ENCODE measurements at regions not wholly inside any gene's neighbourhood (a gene's known extent, or its start where the extent isn't known, plus 50 kb on each side); places are given as distances from the start of the nearest gene placed in this dataset.

DNA sequence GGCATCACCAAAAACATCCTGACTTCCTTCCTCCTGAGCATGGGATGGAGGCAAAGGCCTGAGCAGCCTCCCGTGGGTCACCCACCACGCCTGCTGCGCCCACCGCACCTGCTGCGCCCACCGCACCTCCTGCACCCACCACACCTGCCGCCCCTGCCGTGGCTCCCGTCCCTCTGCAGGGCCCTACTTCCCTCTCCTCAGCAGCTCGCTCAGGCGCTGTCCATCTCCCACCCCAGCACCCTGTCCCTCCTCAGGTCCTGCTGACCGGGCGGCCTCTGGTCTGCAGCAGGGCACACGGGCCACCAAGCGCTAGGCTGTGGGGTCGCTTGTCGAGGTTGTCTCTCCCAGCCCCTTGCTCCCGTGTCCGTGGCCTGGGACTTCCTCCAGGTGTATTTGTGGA, 72.7 kb upstream of the SLCO4A1 start:
- Histone ChIP-seq H3K36me3 (no peaks in the 10 kb centered on the region), H3K27ac (replicated peaks) (peak overlapping the region; percentile 94), H3K27me3 (ENCODE audit: low read depth) (peaks cover 14% of the 10 kb centered on the region), H3K4me3 (no peak overlapping the region), H3K4me1 (peaks cover 16% of the 10 kb centered on the region), H3K9me3 (replicated peaks) (peaks cover 5% of the 10 kb centered on the region)
- intact Hi-C loops (cut with micrococcal nuclease): no loop called here
- no peak for DNase-seq
- TF ChIP-seq, protein P1, sequence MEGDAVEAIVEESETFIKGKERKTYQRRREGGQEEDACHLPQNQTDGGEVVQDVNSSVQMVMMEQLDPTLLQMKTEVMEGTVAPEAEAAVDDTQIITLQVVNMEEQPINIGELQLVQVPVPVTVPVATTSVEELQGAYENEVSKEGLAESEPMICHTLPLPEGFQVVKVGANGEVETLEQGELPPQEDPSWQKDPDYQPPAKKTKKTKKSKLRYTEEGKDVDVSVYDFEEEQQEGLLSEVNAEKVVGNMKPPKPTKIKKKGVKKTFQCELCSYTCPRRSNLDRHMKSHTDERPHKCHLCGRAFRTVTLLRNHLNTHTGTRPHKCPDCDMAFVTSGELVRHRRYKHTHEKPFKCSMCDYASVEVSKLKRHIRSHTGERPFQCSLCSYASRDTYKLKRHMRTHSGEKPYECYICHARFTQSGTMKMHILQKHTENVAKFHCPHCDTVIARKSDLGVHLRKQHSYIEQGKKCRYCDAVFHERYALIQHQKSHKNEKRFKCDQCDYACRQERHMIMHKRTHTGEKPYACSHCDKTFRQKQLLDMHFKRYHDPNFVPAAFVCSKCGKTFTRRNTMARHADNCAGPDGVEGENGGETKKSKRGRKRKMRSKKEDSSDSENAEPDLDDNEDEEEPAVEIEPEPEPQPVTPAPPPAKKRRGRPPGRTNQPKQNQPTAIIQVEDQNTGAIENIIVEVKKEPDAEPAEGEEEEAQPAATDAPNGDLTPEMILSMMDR (IDR thresholded peaks at IDR 0.05; ENCODE audit: borderline replicate concordance): no peak

- H3K27ac ChIP-seq (replicated peaks): peak overlapping the region; percentile 94
These were observed 71.9 kb upstream of the SLCO4A1 start for GRCh38 chr20:62570403-62570802.

DNA sequence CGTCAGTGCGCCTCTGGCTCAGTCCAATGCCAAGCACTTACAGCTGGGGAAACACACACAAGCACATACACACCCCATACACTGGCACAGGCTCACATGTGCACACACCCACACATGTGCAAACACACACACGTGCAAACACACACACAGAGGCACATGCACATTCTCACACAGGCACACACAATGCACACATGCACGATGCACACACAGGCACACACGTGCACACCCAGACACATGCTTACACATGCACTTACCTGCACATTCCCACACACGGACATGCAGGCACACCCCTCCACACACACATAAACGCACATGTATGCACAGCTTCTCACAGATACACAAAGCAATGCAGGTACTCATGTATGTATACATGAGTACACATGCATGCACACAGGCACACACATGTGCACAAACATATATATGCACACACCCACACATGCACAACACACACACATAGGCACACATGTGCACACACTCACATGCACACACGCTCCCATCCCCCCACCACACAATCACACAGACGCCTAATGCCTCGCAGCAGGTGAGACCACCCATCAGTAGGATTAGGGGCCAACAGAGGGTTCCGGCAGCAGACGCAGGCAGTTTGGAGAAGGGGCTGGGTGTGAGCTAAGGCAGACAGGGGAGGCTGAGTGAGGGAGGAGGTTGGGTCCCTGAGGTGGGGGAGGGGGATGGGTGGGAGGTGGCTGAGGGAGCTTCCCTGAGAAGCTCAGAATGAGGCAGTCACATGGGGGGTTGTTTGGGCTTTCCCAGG, 71.2 kb upstream of the SLCO4A1 start:
- peaks cover 5% of the 10 kb centered on the region for H3K9me3 ChIP-seq (replicated peaks)
- peak; percentile 53 for DNase-seq
- no peak overlapping the region for H3K4me3 ChIP-seq
- peaks cover 29% of the 10 kb centered on the region for H3K27me3 ChIP-seq (ENCODE audit: low read depth)
- no peak overlapping the region for H3K27ac ChIP-seq (replicated peaks)
- peaks cover 16% of the 10 kb centered on the region for H3K4me1 ChIP-seq
- TF ChIP-seq, protein P1 (IDR thresholded peaks at IDR 0.05; ENCODE audit: borderline replicate concordance): no peak
- no peaks in the 10 kb centered on the region for H3K36me3 ChIP-seq
- intact Hi-C loops (cut with micrococcal nuclease): no loop called here

More at GRCh38 chr20:62570403-62570802, 71.9 kb upstream of the SLCO4A1 start:
- H3K9me3 ChIP-seq (replicated peaks): peaks cover 5% of the 10 kb centered on the region
- H3K4me3 ChIP-seq: no peak overlapping the region
- TF ChIP-seq, protein P1 (IDR thresholded peaks at IDR 0.05; ENCODE audit: borderline replicate concordance): no peak
- H3K4me1 ChIP-seq: peaks cover 16% of the 10 kb centered on the region
- DNase-seq: peak; percentile 49
- no peaks in the 10 kb centered on the region for H3K36me3 ChIP-seq
- H3K27me3 ChIP-seq (ENCODE audit: low read depth): peaks cover 22% of the 10 kb centered on the region
- intact Hi-C loops (cut with micrococcal nuclease): no loop called here

- peaks cover 16% of the 10 kb centered on the region for H3K4me1 ChIP-seq
- no peak overlapping the region for H3K4me3 ChIP-seq
- TF ChIP-seq, protein P1 (IDR thresholded peaks at IDR 0.05; ENCODE audit: borderline replicate concordance): no peak
- intact Hi-C loops (cut with micrococcal nuclease): no loop called here
- no peak overlapping the region for H3K27ac ChIP-seq (replicated peaks)
- peaks cover 36% of the 10 kb centered on the region for H3K27me3 ChIP-seq (ENCODE audit: low read depth)
- H3K9me3 ChIP-seq (replicated peaks): peaks cover 5% of the 10 kb centered on the region
- DNase-seq: no peak
- H3K36me3 ChIP-seq: no peaks in the 10 kb centered on the region
These were observed 70.5 kb upstream of the SLCO4A1 start for GRCh38 chr20:62571669-62572344.

GRCh38 chr20:62572980-62573379, 69.3 kb upstream of the SLCO4A1 start:
- no peak for DNase-seq
- no peaks in the 10 kb centered on the region for H3K36me3 ChIP-seq
- peaks cover 16% of the 10 kb centered on the region for H3K4me1 ChIP-seq
- peaks cover 45% of the 10 kb centered on the region for H3K27me3 ChIP-seq (ENCODE audit: low read depth)
- no peak overlapping the region for H3K4me3 ChIP-seq
- H3K27ac ChIP-seq (replicated peaks): no peak overlapping the region
- intact Hi-C loops (cut with micrococcal nuclease): no loop called here
- TF ChIP-seq, protein P1 (IDR thresholded peaks at IDR 0.05; ENCODE audit: borderline replicate concordance): no peak
- H3K9me3 ChIP-seq (replicated peaks): peaks cover 5% of the 10 kb centered on the region
